Mucosa of gallbladder (tissue), 1 donor: ENCODE measurements at regions not wholly inside any gene's neighbourhood (a gene's known extent, or its start where the extent isn't known, plus 50 kb on each side); places are given as distances from the start of the nearest gene placed in this dataset.
A peak's percentile ranks its signal among the peaks of the same experiment; 100 is the strongest.

Experiments used
- DNase-seq: peaks from one replicate; pipeline ENCODE4 v3.0.0-alpha.2; 2020; ENCODE audit warnings: low spot score
- donor health status: DM: no; HTN: no; CAD: no.

DNA sequence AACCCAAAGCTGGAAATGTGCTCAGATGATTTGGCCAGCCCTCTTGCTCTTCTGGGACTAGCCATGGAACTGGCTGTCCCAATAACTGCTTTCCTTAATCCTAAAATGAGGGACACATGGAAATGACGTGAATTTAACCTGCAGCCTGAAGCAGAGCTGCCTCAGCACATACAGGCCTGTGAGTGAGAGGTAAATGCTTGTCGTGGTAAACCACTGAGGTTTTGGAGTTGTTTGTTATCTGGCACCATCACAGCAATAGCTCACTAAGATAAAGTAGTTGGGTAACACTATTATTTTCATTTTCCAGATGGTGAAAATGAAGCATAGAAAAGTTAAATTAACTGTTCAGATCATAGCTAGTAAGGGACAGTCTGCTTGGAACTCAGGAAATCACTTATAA, 333.4 kb upstream of the CHD6 start:
- no peak for DNase-seq

DNA sequence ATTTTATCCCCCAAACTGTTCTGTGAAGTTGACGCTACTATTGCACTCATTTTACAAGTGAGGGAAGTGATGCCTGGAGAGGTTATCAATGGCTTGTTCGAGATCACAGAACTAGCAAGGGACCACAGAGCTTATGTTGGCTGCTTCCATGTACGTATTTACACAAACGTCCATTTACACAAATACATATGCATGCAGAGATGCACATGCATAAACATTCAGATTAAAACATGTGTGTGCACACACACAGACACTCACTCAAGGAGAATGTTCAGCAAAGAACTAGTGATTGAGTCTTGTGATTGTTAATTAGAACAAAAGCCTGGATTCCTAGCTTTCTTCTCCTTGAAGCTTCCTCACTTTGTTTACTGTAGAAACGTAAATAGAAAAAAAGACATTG, 321.5 kb upstream of the CHD6 start:
- no peak for DNase-seq

DNA sequence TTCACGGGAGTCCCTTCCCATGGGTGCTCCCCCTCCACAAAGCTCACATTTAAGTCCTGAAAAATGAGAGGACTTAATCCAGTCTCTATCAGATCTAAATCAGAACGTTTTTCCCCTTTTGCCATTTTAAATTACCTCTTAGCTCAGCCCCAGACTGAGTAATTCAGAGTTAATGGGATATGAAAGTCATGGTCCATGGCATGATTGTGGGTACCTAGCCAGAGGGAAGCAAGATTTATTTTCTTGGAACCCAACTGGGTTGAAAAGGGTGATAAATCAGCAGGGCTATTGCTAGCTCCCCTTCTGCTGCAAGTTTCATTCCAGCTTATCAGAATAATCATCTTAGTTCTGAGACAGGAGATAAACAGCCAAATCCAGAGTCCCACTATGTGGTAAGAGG, 320.2 kb upstream of the CHD6 start:
- no peak for DNase-seq

DNA sequence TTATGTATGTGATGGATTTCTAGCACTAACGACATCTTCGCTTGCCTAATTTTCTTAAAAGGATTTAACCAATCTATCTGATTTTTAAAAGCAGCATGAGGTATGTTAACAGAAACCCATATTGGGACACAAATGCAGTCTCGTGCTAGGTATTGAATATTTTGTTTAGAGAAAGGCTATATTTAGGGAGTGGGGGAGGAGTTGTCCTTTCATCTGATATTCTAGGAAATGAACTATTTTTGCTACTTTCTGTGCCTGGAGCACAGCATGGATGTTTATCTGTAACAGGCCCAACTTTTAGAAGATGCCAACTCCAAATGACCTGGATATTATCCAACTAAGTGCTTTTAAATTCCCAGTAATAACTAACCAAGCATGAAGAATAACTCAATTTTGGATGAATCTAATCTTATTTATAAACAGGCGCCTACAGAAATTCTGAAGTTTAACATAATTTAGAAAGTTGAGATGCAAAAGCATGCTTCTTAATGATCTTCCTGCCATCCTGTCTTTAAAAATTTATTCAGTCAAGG, 317.1 kb upstream of the CHD6 start:
- no peak for DNase-seq

- no peak for DNase-seq
These were observed 314.3 kb upstream of the CHD6 start for GRCh38 chr20:41932431-41932830.

- no peak for DNase-seq
These were observed 309.5 kb upstream of the CHD6 start for GRCh38 chr20:41927655-41928054.

- DNase-seq, result no peak
These were observed 309.0 kb upstream of the CHD6 start for GRCh38 chr20:41927189-41927588.

DNA sequence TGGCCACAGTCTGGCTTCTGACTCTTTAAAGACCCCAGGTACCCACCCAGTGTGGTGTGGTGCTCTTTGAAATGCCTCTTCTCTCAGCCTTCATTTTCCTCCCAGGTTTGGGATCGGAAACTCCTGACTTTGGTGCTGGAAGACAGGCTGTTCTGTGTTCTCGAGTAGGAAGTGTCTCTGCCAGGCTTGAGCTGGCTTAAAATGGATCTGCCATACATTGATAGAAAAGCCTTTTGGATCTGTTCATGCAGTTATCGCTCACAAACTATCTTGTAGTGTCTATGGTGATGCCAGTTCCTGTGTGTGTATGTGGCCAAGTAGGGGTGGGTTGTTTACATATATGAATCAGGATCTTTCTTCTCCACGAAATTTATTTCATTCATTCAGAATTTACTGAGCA, 307.3 kb upstream of the CHD6 start:
- no peak for DNase-seq

GRCh38 chr20:41923624-41924023, 305.4 kb upstream of the CHD6 start:
- no peak for DNase-seq

GRCh38 chr20:41913146-41913545, 295.0 kb upstream of the CHD6 start:
- no peak for DNase-seq

DNA sequence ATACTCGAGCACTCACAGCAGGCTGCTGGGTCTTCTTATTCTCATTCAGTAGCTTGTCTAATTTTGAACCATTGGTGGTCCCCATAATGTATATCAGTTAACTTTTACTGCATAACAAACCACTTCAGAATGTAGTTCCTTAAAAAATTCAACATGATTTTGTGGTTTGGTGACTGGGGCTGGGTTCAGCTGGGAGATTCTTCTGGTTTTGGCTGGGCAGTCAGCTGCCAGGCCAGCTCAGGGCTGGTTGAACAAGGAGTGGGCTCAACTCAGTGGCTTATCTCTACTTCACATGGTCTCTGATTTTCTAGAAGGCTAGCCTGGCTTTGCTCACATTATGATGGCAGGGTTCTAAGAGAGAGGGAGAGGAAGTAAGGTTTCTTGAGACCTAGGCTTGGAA, 292.4 kb upstream of the CHD6 start:
- no peak for DNase-seq

- DNase-seq, result no peak
These were observed 287.0 kb upstream of the CHD6 start for GRCh38 chr20:41905199-41905598.

DNA sequence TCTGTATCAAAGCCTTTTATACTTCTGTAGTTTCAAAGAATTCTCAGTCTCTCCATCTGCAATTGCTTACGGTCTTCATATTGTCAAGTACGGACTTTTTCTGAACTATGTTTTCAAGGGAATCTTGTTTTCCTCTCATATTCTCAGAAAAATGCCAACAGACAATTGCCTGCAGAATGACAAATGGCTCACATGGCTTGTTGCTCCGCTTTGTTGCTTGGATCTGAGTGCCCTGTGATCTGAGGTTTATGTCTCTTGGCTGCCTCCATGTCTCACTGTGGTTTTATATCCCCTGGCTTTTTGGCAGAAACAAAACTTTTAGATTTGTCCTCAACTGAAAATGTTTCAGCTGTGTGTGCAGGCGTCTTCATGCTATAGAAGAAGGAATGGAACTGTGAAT, 285.4 kb upstream of the CHD6 start:
- DNase-seq, result no peak

DNA sequence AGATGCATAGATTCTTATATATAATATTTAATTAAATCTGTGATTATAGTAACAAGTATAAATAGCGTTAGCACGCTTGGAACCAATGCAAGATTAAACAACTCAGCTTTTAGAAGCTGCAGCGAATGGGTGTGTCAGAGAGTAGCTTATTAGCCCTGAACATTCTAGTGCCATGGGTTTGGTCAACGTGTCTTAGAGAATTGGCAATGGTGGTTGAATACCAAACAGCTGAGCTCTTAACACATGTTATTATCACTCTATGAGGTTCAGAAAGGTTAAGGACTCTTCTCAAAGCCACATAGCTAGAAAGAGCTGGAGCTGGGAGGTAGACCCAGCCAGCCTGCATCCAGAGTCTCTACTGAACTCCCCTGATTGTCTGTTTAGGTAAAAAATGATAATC, 284.2 kb upstream of the CHD6 start:
- DNase-seq, result no peak

DNA sequence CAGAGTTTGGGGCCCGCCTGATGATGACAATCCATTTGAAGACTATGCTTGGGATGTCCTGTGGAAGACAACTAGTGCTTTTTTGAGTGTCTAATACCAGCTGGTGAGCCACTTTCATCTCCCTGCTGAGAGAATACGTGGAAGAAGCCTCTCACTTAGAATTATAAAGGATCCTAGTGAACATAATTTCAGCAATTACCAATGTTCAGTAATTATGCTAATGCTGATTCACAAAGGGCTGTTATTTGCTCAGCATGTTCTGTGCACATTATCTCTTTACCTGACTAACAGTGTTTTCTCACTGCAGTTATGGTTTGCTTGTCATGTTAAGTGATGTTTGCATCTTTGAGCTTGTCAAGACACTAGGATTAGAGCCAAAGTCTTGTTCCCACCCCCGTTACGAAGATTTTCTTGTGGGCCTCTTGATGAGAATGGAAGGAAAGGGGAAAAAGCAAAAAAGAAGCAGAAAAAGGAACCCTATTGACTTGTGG, 282.1 kb upstream of the CHD6 start:
- DNase-seq, result no peak

GRCh38 chr20:41897708-41898107, 279.5 kb upstream of the CHD6 start:
- DNase-seq, result no peak

DNA sequence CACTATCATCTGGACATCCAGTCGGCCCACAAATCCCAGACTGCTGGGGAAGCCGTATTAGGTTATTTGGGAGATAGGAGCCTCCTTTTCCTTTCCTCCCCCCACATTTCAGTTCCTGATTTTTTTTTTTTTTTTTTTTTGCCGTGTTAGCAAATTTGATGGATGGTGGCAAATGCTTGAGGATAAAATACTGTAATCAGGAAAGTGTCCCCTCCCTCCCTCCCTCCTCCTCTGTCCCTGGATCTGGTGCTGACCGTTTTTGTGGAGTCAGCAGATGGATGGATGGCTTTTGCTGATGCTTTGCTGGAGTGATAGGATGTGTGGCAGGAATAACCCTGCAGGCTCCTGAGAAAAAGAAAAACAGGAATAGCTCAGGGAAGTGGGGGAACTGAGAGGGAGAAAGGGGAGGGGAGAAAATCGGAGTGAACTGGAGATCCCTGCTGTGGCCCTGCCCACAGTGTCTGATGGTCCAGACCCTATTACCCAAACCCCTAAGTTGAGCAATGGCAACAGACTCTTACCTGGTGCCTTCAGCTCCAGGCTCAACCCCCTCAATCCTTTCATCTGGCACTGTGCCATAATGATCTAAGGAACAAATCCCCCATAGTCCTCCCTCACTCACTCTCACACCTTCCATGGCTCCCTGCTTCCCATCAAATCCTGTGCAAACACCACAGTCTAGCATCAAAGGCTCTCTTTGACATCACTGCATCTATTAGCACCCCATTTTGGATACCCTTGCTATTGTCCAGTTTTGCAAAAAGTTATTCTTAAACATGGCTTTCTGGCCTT, 277.3 kb upstream of the CHD6 start:
- no peak for DNase-seq

- DNase-seq, result no peak
These were observed 276.2 kb upstream of the CHD6 start for GRCh38 chr20:41894255-41894963.

DNA sequence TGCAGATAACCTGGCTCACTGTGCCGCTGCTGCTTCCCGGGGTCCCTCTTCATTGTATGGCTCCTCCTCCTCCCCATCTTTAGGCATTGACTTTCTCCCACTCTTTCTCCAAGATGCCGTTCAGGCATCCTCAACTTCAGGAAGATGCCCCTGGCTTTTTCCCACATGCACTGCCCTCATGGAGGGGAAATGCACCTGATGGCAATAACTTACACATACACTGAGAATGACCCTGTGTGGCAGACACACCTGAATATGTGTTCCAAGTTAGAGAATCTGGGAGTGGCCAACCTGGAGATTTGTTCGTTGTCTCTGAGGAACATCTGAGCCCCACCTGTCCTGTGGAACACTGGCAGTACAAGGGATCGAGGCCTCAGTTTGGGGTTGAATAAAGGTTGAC, 273.9 kb upstream of the CHD6 start:
- DNase-seq, result no peak

GRCh38 chr20:41889844-41890224, 271.7 kb upstream of the CHD6 start:
- DNase-seq, result peak; percentile 81

DNA sequence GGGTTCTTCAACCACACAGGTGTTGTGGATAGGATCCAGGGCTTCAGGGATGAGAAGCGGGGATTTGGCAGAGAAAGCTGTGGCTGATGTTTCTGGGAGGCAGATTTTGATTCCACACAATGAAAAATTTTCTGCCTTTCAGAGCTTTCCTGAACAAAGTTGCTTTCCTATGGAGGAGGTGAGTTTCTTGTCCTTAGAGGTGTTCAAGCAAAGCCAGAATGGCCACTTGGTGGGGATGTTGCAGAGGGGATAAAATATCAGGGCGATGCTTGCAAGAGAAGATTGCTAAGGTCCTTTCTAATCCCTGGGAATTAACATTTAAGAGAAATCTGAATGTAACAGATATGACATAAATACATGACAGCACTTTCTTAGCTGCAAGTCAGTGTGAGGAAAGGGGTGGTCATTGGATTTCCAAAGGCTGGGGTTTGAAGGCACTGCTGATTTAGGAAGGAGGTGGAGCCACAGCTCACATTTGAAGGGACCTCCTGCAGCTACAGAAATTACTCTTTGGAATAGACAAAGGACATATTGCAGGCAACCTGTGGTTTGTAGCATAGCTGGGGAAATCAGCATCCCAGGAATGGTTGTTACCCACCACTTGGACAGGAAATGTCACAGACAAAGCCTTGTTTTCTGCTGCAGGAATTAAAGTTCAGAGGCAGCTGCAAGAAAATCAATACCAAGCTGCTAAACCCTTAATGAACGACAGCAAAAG, 271.1 kb upstream of the CHD6 start:
- peak; percentile 42 for DNase-seq

DNA sequence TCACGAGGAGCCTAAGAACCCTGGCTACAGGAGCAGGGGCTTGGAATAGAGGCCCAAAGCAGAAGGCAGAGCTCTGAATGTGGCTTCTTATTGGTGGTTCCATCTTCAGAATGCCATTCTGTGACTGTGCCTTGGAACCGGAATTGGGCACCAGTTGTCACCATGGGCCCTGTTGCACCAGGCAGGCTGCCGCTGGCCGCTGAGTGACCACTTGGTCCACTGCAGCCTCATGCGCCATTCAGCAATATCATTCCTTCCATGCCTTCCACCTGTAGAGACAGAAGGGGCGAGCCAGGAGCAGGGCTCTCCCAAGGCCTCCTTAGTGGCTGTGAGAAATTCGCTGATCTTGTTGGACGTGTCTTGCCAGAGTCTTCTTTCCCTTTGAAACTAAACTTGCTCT, 270.3 kb upstream of the CHD6 start:
- no peak for DNase-seq

DNA sequence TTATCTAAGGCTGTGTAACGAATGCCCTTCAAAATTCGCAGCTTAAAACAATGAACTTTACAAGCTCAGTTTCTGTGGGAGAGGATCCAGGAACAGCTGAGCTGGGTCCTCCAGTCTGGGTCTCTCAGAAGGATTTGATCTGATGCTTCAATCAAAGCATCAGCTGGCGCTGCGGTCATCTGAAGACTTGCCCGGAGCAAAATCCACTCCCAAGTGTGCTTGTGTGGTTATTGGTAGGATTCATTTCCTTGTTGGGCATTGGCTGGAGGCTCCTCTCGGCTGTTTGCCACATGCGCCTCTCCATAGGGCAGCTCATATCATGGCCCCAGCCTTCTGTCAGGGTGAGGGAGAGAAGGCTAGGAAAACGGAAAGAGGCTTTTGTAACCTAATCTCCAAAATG, 269.3 kb upstream of the CHD6 start:
- DNase-seq, result peak; percentile 38
